Endothelial cell of umbilical vein (primary cell): ENCODE measurements at regions not wholly inside any gene's neighbourhood (a gene's known extent, or its start where the extent isn't known, plus 50 kb on each side); places are given as distances from the start of the nearest gene placed in this dataset.

Experiments used
- BruUV-seq: library from RNA; stranded (reverse); fragments of 400-500 nt; replicated peaks from 2 replicates; lab custom pipeline; 2021; lab: Mats Ljungman, UMichigan
- CTCF ChIA-PET: fragments of 300-600, 350-600 bp; sonication (Branson Sonifier 250); formaldehyde crosslinking; loops from one replicate; lab custom pipeline; 2021; ENCODE audit warnings: antibody characterized with exemption, inconsistent platforms; lab: Charles Lee
- POLR2A ChIA-PET: fragments of 300-600, 350-600 bp; sonication (Branson Sonifier 250); formaldehyde crosslinking; loops from one replicate; lab custom pipeline; 2021; ENCODE audit warnings: antibody characterized with exemption, inconsistent platforms; lab: Charles Lee
- DNase-seq: peaks from one replicate; pipeline ENCODE4 v3.0.0-alpha.2; 2011; ENCODE audit warnings: low read depth, low spot score
- FAIRE-seq: peaks from 2 replicates; lab custom pipeline; 2011; peaks lifted over from hg19 to GRCh38; lab: Jason Lieb, UNC
- H2AFZ ChIP-seq: 2 replicates; pipeline ENCODE4 v1.6.0; 2012; ENCODE audit warnings: low read depth, low read length, control low read depth, inconsistent platforms
- H3K27ac ChIP-seq: 2 replicates; pipeline ENCODE4 v1.5.1; 2011; ENCODE audit warnings: low read depth, mild to moderate bottlenecking, control low read depth, low read length, moderate library complexity; ENCODE audit not compliant: insufficient read depth
- H3K27me3 ChIP-seq, 2 experiments: 2 replicates each; pipeline versions ENCODE4 v1.6.0 to v1.6.1; 2011; ENCODE audit warnings: low read length in 2 of 2, mixed read lengths in 1 of 2; ENCODE audit not compliant: control insufficient read depth in 2 of 2, insufficient read depth in 2 of 2
- H3K36me3 ChIP-seq, 2 experiments: 2 replicates in 1 of 2; 3 replicates in 1 of 2; pipeline ENCODE4 v1.5.1; 2011; ENCODE audit warnings: low read length in 2 of 2, mild to moderate bottlenecking in 1 of 2, moderate library complexity in 1 of 2; ENCODE audit not compliant: control insufficient read depth in 2 of 2, insufficient read depth in 2 of 2; ENCODE audit errors: extremely low read depth in 1 of 2
- H3K4me1 ChIP-seq: 3 replicates; pipeline ENCODE4 v1.5.1; 2011; ENCODE audit warnings: mild to moderate bottlenecking, low read length; ENCODE audit not compliant: control insufficient read depth, insufficient read depth; ENCODE audit errors: extremely low read depth
- H3K4me2 ChIP-seq: 2 replicates; pipeline ENCODE4 v1.6.1; 2011; ENCODE audit warnings: low read length, control low read depth, mixed read lengths; ENCODE audit not compliant: insufficient read depth
- H3K4me3 ChIP-seq, 3 experiments: fragments of 200-600 bp in 1 of 3; sonication (generic), shearing (Covaris generic) in 1 of 3; replicated peaks in 1 of 3; 2 replicates each; pipeline ENCODE4 v1.5.1; 2011 to 2016; ENCODE audit warnings: control low read depth in 3 of 3, low read length in 3 of 3, mild to moderate bottlenecking in 2 of 3, inconsistent platforms in 1 of 3, low read depth in 1 of 3, moderate library complexity in 1 of 3; ENCODE audit not compliant: insufficient read depth in 1 of 3
- H3K79me2 ChIP-seq: 2 replicates; pipeline ENCODE4 v1.6.0; 2012; ENCODE audit warnings: low read length, inconsistent platforms; ENCODE audit not compliant: control insufficient read depth, insufficient read depth
- H3K9ac ChIP-seq: replicated peaks from 2 replicates; pipeline ENCODE3; 2011; ENCODE audit warnings: low read length, control low read depth; ENCODE audit not compliant: insufficient read depth; ENCODE audit errors: extremely low read depth
- H3K9me1 ChIP-seq: replicated peaks from 3 replicates; pipeline ENCODE4 v1.6.0; 2011; ENCODE audit warnings: mild to moderate bottlenecking, low read length; ENCODE audit not compliant: control insufficient read depth, insufficient read depth; ENCODE audit errors: extremely low read depth
- H3K9me3 ChIP-seq: replicated peaks from 2 replicates; pipeline ENCODE4 v1.5.1; 2012; ENCODE audit warnings: low read length, inconsistent platforms; ENCODE audit not compliant: control insufficient read depth, insufficient read depth
- H4K20me1 ChIP-seq: replicated peaks from 2 replicates; pipeline ENCODE3; 2011; ENCODE audit warnings: mild to moderate bottlenecking, low read length; ENCODE audit not compliant: control insufficient read depth, insufficient read depth; ENCODE audit errors: extremely low read depth
- EZH2 ChIP-seq: IDR thresholded peaks from 2 replicates; pipeline ENCODE4 v1.6.1; 2012; ENCODE audit warnings: borderline replicate concordance, low read depth, mild to moderate bottlenecking, moderate library complexity, low read length, inconsistent platforms; ENCODE audit not compliant: severe bottlenecking
- FOS ChIP-seq: IDR thresholded peaks from 2 replicates; pipeline ENCODE4 v1.6.1; 2011; ENCODE audit warnings: mild to moderate bottlenecking, low read length, moderate library complexity, borderline replicate concordance; ENCODE audit not compliant: insufficient read depth
- GATA2 ChIP-seq: IDR thresholded peaks from 2 replicates; pipeline ENCODE4 v1.7.0; 2011; ENCODE audit warnings: low read depth, mild to moderate bottlenecking, moderate library complexity, mixed read lengths, low read length; ENCODE audit not compliant: insufficient read length, insufficient read depth
- JUN ChIP-seq: IDR thresholded peaks from 2 replicates; pipeline ENCODE4 v1.6.1; 2011; ENCODE audit warnings: borderline replicate concordance, low read depth; ENCODE audit not compliant: insufficient read length, insufficient read depth
- MYC ChIP-seq: IDR thresholded peaks from one replicate; pipeline ENCODE4 v1.6.1; 2011; ENCODE audit warnings: mild to moderate bottlenecking, low read depth, low read length
- POLR2A ChIP-seq: IDR thresholded peaks from 2 replicates; pipeline ENCODE4 v1.6.1; 2012; ENCODE audit warnings: low read depth, mild to moderate bottlenecking, control low read depth, low read length
- POLR2AphosphoS5 ChIP-seq: IDR thresholded peaks from 2 replicates; pipeline ENCODE4 v1.6.1; 2012; ENCODE audit warnings: low read depth, mild to moderate bottlenecking, control low read depth, low read length, moderate library complexity; ENCODE audit not compliant: insufficient read depth
- dilution Hi-C: fragments of 300-500 bp; cut with MboI; formaldehyde crosslinking; loops from one replicate; pipeline ENCODE4 v1.15.0; 2019; ENCODE audit warnings: low sequenced_read_pairs; ENCODE audit not compliant: extremely low pct_ligation_motif_present
- intact Hi-C: fragments of 100-400 bp; cut with micrococcal nuclease; formaldehyde crosslinking; loops from one replicate; pipeline ENCODE4 v1.10.0; 2022
- TF ChIP-seq, protein P1 (sequence below): IDR thresholded peaks from 2 replicates; pipeline ENCODE4 v1.6.1; 2011; ENCODE audit not compliant: insufficient read depth, insufficient read length
- TF ChIP-seq, protein P2 (sequence below), 2 donors: IDR thresholded peaks; 1 replicate in 1 of 2; 2 replicates in 1 of 2; pipeline ENCODE4 v1.5.1; 2011; ENCODE audit warnings: low read length in 2 of 2, mild to moderate bottlenecking in 2 of 2, moderate library complexity in 2 of 2, control low read depth in 1 of 2, inconsistent platforms in 1 of 2, low read depth in 1 of 2; ENCODE audit not compliant: insufficient read depth in 1 of 2; ENCODE audit errors: extremely low read depth in 1 of 2

DNA sequence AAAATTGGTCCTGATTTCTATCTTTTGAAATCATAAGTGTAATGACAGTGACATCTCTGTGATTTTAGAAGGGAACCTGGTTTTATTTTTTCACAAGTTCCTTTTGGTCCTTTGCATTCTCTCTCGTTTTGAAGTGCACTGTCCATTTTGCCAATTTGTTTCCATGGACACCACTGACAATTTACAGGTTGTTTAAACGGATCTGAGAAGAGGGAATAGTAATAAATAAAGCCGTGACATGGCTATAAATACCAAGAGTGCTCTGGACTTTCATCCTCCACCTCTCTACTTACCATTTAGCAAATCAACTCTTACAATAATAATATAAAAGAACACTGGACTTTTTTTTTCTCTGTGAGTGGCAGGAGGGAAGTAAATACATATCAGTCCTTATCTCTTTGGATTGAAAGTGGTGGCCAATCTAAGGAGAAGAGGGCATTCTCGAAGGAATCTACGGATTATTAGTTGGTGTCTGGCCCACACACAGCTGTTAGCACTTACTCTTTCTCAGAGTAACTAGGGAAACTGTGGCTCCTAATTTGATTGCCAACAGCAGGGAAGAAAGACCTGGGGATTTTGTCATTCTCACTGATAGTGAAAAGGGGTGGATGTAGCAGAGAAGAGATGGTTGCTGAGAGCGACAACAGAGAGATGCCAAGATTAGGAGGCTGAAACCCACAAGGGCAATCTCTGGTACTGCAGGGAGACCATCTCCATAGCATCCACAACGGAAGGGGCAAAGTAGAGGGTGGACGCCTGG lies 108.7 kb upstream of the FSHR start:
- no peaks in the 10 kb centered on the region for H3K9me1 ChIP-seq
- TF ChIP-seq MYC (no peak), FOS (no peak), POLR2AphosphoS5 (no peak), GATA2 (no peak), JUN (no peak), EZH2 (no peak), POLR2A (no peak)
- TF ChIP-seq, protein P1, sequence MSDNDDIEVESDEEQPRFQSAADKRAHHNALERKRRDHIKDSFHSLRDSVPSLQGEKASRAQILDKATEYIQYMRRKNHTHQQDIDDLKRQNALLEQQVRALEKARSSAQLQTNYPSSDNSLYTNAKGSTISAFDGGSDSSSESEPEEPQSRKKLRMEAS = no peak
- TF ChIP-seq, protein P2, sequence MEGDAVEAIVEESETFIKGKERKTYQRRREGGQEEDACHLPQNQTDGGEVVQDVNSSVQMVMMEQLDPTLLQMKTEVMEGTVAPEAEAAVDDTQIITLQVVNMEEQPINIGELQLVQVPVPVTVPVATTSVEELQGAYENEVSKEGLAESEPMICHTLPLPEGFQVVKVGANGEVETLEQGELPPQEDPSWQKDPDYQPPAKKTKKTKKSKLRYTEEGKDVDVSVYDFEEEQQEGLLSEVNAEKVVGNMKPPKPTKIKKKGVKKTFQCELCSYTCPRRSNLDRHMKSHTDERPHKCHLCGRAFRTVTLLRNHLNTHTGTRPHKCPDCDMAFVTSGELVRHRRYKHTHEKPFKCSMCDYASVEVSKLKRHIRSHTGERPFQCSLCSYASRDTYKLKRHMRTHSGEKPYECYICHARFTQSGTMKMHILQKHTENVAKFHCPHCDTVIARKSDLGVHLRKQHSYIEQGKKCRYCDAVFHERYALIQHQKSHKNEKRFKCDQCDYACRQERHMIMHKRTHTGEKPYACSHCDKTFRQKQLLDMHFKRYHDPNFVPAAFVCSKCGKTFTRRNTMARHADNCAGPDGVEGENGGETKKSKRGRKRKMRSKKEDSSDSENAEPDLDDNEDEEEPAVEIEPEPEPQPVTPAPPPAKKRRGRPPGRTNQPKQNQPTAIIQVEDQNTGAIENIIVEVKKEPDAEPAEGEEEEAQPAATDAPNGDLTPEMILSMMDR (IDR thresholded peaks at IDR 0.05; ENCODE audit: extremely low read depth in 1 of 2, insufficient read depth in 1 of 2, low read depth in 1 of 2, low read length in 2 of 2) = no peak
- H3K79me2 ChIP-seq = no peaks in the 10 kb centered on the region
- no peak overlapping the region for H2AFZ ChIP-seq
- H4K20me1 ChIP-seq = no peaks in the 10 kb centered on the region
- FAIRE-seq = no peak
- H3K4me1 ChIP-seq = peaks cover 13% of the 10 kb centered on the region
- DNase-seq = no peak
- dilution Hi-C loops (no loop called here), intact Hi-C loops (no loop called here)
- no peak overlapping the region for H3K4me3 ChIP-seq
- no peak overlapping the region for H3K9ac ChIP-seq
- no peak overlapping the region for H3K27ac ChIP-seq
- CTCF ChIA-PET = no interaction called here
- H3K4me2 ChIP-seq = no peak overlapping the region
- no TSS peak for BruUV-seq
- no peaks in the 10 kb centered on the region for H3K27me3 ChIP-seq
- no peaks in the 10 kb centered on the region for H3K36me3 ChIP-seq
- H3K9me3 ChIP-seq = peaks cover 1% of the 10 kb centered on the region
- POLR2A ChIA-PET = no interaction called here
